NB4 (cell line): ENCODE measurements at regions not wholly inside any gene's neighbourhood (a gene's known extent, or its start where the extent isn't known, plus 50 kb on each side); places are given as distances from the start of the nearest gene placed in this dataset.

Experiments used
- POLR2A ChIP-seq: IDR thresholded peaks from 2 replicates; pipeline ENCODE4 v1.6.1; 2011; ENCODE audit warnings: mild to moderate bottlenecking; ENCODE audit not compliant: insufficient read length; ENCODE audit errors: extremely low read depth
- TF ChIP-seq, protein P1 (sequence below): IDR thresholded peaks from one replicate; pipeline ENCODE4 v1.5.1; 2012; ENCODE audit warnings: low read depth, low read length

DNA sequence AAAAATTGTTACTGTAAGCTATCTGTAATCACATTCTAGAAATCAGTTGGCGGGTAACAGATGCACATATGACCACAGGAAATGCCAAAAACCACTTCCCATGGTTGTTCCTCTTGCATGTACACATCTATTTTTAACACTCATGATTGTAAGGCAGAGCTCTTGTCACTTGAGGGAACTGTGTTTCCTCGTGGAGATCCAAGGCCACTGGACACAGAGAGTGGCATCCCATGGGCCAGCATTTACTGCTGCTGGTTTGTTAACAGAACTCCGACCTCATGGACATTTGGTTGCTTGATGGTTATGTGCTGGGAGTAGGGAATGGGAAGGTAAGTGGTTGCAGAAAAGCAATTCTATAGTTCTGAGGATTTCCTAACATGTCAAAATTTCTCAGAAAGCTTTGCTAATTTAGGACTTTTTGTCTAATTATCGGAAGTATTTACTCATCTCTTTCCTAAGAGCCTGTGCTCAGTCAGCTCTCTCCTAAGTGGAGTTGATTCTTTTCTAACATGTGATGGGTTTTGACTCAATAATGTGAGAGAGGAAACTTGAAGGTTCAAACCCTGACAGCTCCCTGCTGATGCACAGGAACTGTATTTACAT lies 202.0 kb upstream of the NR3C1 start:
- TF ChIP-seq, protein P1, sequence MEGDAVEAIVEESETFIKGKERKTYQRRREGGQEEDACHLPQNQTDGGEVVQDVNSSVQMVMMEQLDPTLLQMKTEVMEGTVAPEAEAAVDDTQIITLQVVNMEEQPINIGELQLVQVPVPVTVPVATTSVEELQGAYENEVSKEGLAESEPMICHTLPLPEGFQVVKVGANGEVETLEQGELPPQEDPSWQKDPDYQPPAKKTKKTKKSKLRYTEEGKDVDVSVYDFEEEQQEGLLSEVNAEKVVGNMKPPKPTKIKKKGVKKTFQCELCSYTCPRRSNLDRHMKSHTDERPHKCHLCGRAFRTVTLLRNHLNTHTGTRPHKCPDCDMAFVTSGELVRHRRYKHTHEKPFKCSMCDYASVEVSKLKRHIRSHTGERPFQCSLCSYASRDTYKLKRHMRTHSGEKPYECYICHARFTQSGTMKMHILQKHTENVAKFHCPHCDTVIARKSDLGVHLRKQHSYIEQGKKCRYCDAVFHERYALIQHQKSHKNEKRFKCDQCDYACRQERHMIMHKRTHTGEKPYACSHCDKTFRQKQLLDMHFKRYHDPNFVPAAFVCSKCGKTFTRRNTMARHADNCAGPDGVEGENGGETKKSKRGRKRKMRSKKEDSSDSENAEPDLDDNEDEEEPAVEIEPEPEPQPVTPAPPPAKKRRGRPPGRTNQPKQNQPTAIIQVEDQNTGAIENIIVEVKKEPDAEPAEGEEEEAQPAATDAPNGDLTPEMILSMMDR = no peak
- no peak for TF ChIP-seq POLR2A
